ENCODE measurements at regions not wholly inside any gene's neighbourhood (a gene's known extent, or its start where the extent isn't known, plus 50 kb on each side); places are given as distances from the start of the nearest gene placed in this dataset.

GRCh38 chr21:15431053-15431452 is 298.7 kb upstream of the USP25 start:
- H3K27ac ChIP-seq (replicated peaks) = no peak overlapping the region
- H3K9me3 ChIP-seq (replicated peaks) = peaks cover 9% of the 10 kb centered on the region
- intact Hi-C loops (cut with micrococcal nuclease) = no loop called here
- peaks cover 15% of the 10 kb centered on the region for H3K4me1 ChIP-seq
- TF ChIP-seq CTCF (IDR thresholded peaks at IDR 0.05; ENCODE audit: borderline replicate concordance) = no peak
- H3K4me3 ChIP-seq = no peak overlapping the region
- H3K27me3 ChIP-seq (ENCODE audit: low read depth) = no peaks in the 10 kb centered on the region
- no peak for DNase-seq
- H3K36me3 ChIP-seq = no peaks in the 10 kb centered on the region

- intact Hi-C loops (cut with micrococcal nuclease) = no loop called here
- DNase-seq = no peak
- no peak overlapping the region for H3K4me3 ChIP-seq
- no peak for TF ChIP-seq CTCF (IDR thresholded peaks at IDR 0.05; ENCODE audit: borderline replicate concordance)
- H3K27me3 ChIP-seq (ENCODE audit: low read depth) = no peaks in the 10 kb centered on the region
- no peak overlapping the region for H3K27ac ChIP-seq (replicated peaks)
- H3K9me3 ChIP-seq (replicated peaks) = peaks cover 9% of the 10 kb centered on the region
- peaks cover 15% of the 10 kb centered on the region for H3K4me1 ChIP-seq
- H3K36me3 ChIP-seq = no peaks in the 10 kb centered on the region
These were observed 296.7 kb upstream of the USP25 start for GRCh38 chr21:15433091-15433490.

- Histone ChIP-seq H3K27ac (replicated peaks) (no peak overlapping the region), H3K36me3 (no peaks in the 10 kb centered on the region), H3K27me3 (ENCODE audit: low read depth) (no peaks in the 10 kb centered on the region), H3K9me3 (replicated peaks) (peaks cover 9% of the 10 kb centered on the region), H3K4me1 (peaks cover 15% of the 10 kb centered on the region), H3K4me3 (no peak overlapping the region)
- no peak for TF ChIP-seq CTCF (IDR thresholded peaks at IDR 0.05; ENCODE audit: borderline replicate concordance)
- intact Hi-C loops (cut with micrococcal nuclease) = no loop called here
- DNase-seq = no peak
These were observed 295.4 kb upstream of the USP25 start for GRCh38 chr21:15434163-15434905.

GRCh38 chr21:15436031-15436430 is 293.8 kb upstream of the USP25 start:
- H3K27me3 ChIP-seq (ENCODE audit: low read depth) = no peaks in the 10 kb centered on the region

GRCh38 chr21:15437883-15438282 is 291.9 kb upstream of the USP25 start:
- peaks cover 9% of the 10 kb centered on the region for H3K9me3 ChIP-seq (replicated peaks)
- intact Hi-C loops (cut with micrococcal nuclease) = no loop called here
- H3K4me1 ChIP-seq = peaks cover 8% of the 10 kb centered on the region
- no peak overlapping the region for H3K27ac ChIP-seq (replicated peaks)
- no peaks in the 10 kb centered on the region for H3K27me3 ChIP-seq (ENCODE audit: low read depth)
- no peak overlapping the region for H3K4me3 ChIP-seq
- DNase-seq = no peak
- TF ChIP-seq CTCF (IDR thresholded peaks at IDR 0.05; ENCODE audit: borderline replicate concordance) = no peak
- no peaks in the 10 kb centered on the region for H3K36me3 ChIP-seq

More at GRCh38 chr21:15436031-15436430, 293.8 kb upstream of the USP25 start:
- no peak overlapping the region for H3K4me3 ChIP-seq
- no peak overlapping the region for H3K27ac ChIP-seq (replicated peaks)
- H3K9me3 ChIP-seq (replicated peaks) = peaks cover 9% of the 10 kb centered on the region
- no peaks in the 10 kb centered on the region for H3K36me3 ChIP-seq
- intact Hi-C loops (cut with micrococcal nuclease) = no loop called here
- no peak for TF ChIP-seq CTCF (IDR thresholded peaks at IDR 0.05; ENCODE audit: borderline replicate concordance)
- H3K4me1 ChIP-seq = peaks cover 4% of the 10 kb centered on the region
- DNase-seq = no peak

All from left ventricle myocardium inferior (tissue), 1 donor.